GM12878 (cell line): ENCODE measurements at regions not wholly inside any gene's neighbourhood (a gene's known extent, or its start where the extent isn't known, plus 50 kb on each side); places are given as distances from the start of the nearest gene placed in this dataset.

Experiments
- ATAC-seq: fragments of 200-7000 bp; cut with Tn5 transposase; 3 replicates; pipeline ENCODE4 v1.9.1; 2020; ENCODE audit warnings: mild to moderate bottlenecking, moderate library complexity
- BruUV-seq: library from RNA; stranded (reverse); fragments of 400-500 nt; replicated peaks from 2 replicates; lab custom pipeline; 2021; lab: Mats Ljungman, UMichigan
- CTCF ChIA-PET: fragments of 300-600 bp; sonication (Branson Sonifier 250); formaldehyde crosslinking; extraction: SDS; loops from one replicate; lab custom pipeline; 2021; ENCODE audit warnings: inconsistent platforms; lab: Yijun Ruan, JAX
- POLR2A ChIA-PET: fragments of 350-600 bp; formaldehyde crosslinking; extraction: SDS; loops from one replicate; lab custom pipeline; 2021; ENCODE audit warnings: inconsistent platforms; lab: Charles Lee
- RAD21 ChIA-PET: fragments of 300-600 bp; sonication (Branson Sonifier 250); formaldehyde crosslinking; loops from one replicate; lab custom pipeline; 2023; ENCODE audit warnings: antibody characterized with exemption; ENCODE audit not compliant: unreplicated experiment; lab: Charles Lee
- SMC1A ChIA-PET: fragments of 300-600 bp; sonication (Branson Sonifier 250); formaldehyde crosslinking; loops from one replicate; lab custom pipeline; 2023; ENCODE audit not compliant: unreplicated experiment, uncharacterized antibody; lab: Charles Lee
- DNase-seq: peaks from one replicate; pipeline ENCODE4 v3.0.0-alpha.2; 2011; ENCODE audit warnings: low read depth, low spot score
- FAIRE-seq: peaks from 3 replicates; lab custom pipeline; 2011; peaks lifted over from hg19 to GRCh38; lab: Jason Lieb, UNC
- H2AFZ ChIP-seq: 2 replicates; pipeline ENCODE4 v1.6.0; 2011; ENCODE audit warnings: low read depth, low read length, control low read depth; ENCODE audit not compliant: control insufficient read depth
- H3K27ac ChIP-seq: 2 replicates; pipeline ENCODE4 v1.5.1; 2011; ENCODE audit warnings: control low read depth; ENCODE audit not compliant: control insufficient read depth, insufficient read depth
- H3K27me3 ChIP-seq, 2 experiments: replicated peaks in 1 of 2; 2 replicates each; pipeline versions ENCODE4 v1.6.0 to v1.6.1; 2011; ENCODE audit warnings: low read length in 1 of 2; ENCODE audit not compliant: control insufficient read depth in 2 of 2, insufficient read depth in 2 of 2
- H3K36me3 ChIP-seq, 2 experiments: 2 replicates each; pipeline ENCODE4 v1.5.1; 2011; ENCODE audit warnings: low read length in 1 of 2; ENCODE audit not compliant: control insufficient read depth in 2 of 2, insufficient read depth in 2 of 2
- H3K4me1 ChIP-seq: 2 replicates; pipeline ENCODE4 v1.6.1; 2011; ENCODE audit warnings: mild to moderate bottlenecking, low read length, moderate library complexity, mixed read lengths; ENCODE audit not compliant: control insufficient read depth, insufficient read depth
- H3K4me2 ChIP-seq: 2 replicates; pipeline ENCODE4 v1.6.0; 2011; ENCODE audit warnings: control low read depth; ENCODE audit not compliant: control insufficient read depth, insufficient read depth
- H3K4me3 ChIP-seq: fragments of 200-600 bp; sonication (generic); 2 replicates; pipeline ENCODE4 v1.5.1; 2016
- H3K79me2 ChIP-seq: 2 replicates; pipeline ENCODE4 v1.6.0; 2011; ENCODE audit warnings: low read length; ENCODE audit not compliant: control insufficient read depth, insufficient read depth
- H3K9ac ChIP-seq: 2 replicates; pipeline ENCODE4 v1.8.0; 2011; ENCODE audit warnings: low read length, control low read depth, mixed read lengths; ENCODE audit not compliant: control insufficient read depth, insufficient read depth
- H3K9me3 ChIP-seq: replicated peaks from 3 replicates; pipeline ENCODE4 v1.5.1; 2011; ENCODE audit warnings: mild to moderate bottlenecking, low read length; ENCODE audit not compliant: control insufficient read depth, insufficient read depth
- H4K20me1 ChIP-seq: 2 replicates; pipeline ENCODE4 v1.6.0; 2011; ENCODE audit not compliant: control insufficient read depth, insufficient read depth
- EZH2 ChIP-seq: IDR thresholded peaks from 2 replicates; pipeline ENCODE4 v1.6.1; 2012; ENCODE audit warnings: low read depth, mild to moderate bottlenecking, control low read depth, inconsistent platforms, low read length, borderline replicate concordance; ENCODE audit not compliant: control insufficient read depth
- GABPA ChIP-seq: IDR thresholded peaks from 2 replicates; pipeline ENCODE4 v1.6.1; 2014; ENCODE audit warnings: antibody characterized with exemption, low read depth, mild to moderate bottlenecking, inconsistent platforms
- KDM1A ChIP-seq: fragments of 200-600 bp; sonication (generic); IDR thresholded peaks from 2 replicates; pipeline ENCODE4 v1.6.1; 2016; ENCODE audit warnings: borderline replicate concordance
- KLF5 ChIP-seq: fragments of 450-650 bp; IDR thresholded peaks from 2 replicates; pipeline ENCODE4 v1.6.1; 2014; ENCODE audit warnings: mild to moderate bottlenecking; ENCODE audit not compliant: partially characterized antibody
- PAX8 ChIP-seq: fragments of 450-650 bp; IDR thresholded peaks from 2 replicates; pipeline ENCODE4 v1.6.1; 2017; ENCODE audit warnings: mild to moderate bottlenecking, moderate library complexity
- POLR2A ChIP-seq: IDR thresholded peaks from 2 replicates; pipeline ENCODE4 v1.6.1; 2011; ENCODE audit warnings: low read depth, mild to moderate bottlenecking, low read length
- SIN3A ChIP-seq: IDR thresholded peaks from 2 replicates; pipeline ENCODE4 v1.6.1; 2012; ENCODE audit warnings: low read depth, low read length, improper control_type of control experiment
- SPI1 ChIP-seq: IDR thresholded peaks from 2 replicates; pipeline ENCODE4 v1.6.1; 2011; ENCODE audit warnings: low read depth, mild to moderate bottlenecking, low read length, moderate library complexity, borderline replicate concordance; ENCODE audit not compliant: insufficient read depth
- WGBS: methylation state at CpG from one replicate; pipeline ENCODE4 v1.1.6; 2016; ENCODE audit warnings: low lambda C conversion rate; ENCODE audit not compliant: insufficient replicate concordance, insufficient coverage; ENCODE audit errors: missing lambda C conversion rate; 5-methylcytosine and 5-hydroxymethylcytosine counted together
- in situ Hi-C: fragments of 300-500 bp; cut with MboI; formaldehyde crosslinking; loops from 9 replicates; pipeline ENCODE4 v1.14.3; 2018; ENCODE audit warnings: mixed read lengths
- intact Hi-C: fragments of 100-400 bp; cut with micrococcal nuclease; formaldehyde crosslinking; loops from one replicate; pipeline ENCODE4 v1.14.2; 2022; ENCODE audit not compliant: unreplicated experiment
- TF ChIP-seq, protein P1 (sequence below): fragments of 450-650 bp; IDR thresholded peaks from 2 replicates; pipeline ENCODE4 v1.6.1; 2016; ENCODE audit warnings: mild to moderate bottlenecking
- TF ChIP-seq, protein P2 (sequence below): fragments of 450-650 bp; IDR thresholded peaks from 2 replicates; pipeline ENCODE4 v1.6.1; 2017; ENCODE audit warnings: low read depth, mild to moderate bottlenecking, moderate library complexity
- TF ChIP-seq, protein P3 (sequence below): fragments of 450-650 bp; conservative IDR thresholded peaks from 2 replicates; pipeline ENCODE4 v1.6.1; 2017; ENCODE audit warnings: mild to moderate bottlenecking, moderate library complexity
- TF ChIP-seq, protein P4 (sequence below): fragments of 450-650 bp; IDR thresholded peaks from 2 replicates; pipeline ENCODE4 v1.6.1; 2017; ENCODE audit warnings: mild to moderate bottlenecking, low read depth, inconsistent platforms; ENCODE audit not compliant: poor library complexity, severe bottlenecking

DNA sequence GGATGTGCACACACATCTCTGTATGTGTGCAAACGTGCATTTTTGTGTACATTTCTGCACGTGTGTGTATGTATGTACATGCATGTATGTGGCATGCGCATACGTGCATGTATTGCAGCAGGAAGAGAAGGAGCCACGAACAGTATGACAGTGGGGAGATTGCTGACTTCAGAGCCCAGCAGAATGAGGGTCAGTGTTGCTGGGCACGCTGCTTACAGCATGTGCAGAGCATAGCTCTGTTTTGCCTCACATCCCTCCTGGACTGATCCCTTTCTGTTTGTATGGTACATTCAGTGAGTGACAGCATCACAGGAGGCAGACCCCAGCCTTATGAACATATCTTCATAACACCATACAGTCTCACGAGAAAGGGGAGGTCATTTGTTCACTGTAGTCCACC is 934.0 kb upstream of the EEF2KMT start (continued):
- TF ChIP-seq, protein P1, sequence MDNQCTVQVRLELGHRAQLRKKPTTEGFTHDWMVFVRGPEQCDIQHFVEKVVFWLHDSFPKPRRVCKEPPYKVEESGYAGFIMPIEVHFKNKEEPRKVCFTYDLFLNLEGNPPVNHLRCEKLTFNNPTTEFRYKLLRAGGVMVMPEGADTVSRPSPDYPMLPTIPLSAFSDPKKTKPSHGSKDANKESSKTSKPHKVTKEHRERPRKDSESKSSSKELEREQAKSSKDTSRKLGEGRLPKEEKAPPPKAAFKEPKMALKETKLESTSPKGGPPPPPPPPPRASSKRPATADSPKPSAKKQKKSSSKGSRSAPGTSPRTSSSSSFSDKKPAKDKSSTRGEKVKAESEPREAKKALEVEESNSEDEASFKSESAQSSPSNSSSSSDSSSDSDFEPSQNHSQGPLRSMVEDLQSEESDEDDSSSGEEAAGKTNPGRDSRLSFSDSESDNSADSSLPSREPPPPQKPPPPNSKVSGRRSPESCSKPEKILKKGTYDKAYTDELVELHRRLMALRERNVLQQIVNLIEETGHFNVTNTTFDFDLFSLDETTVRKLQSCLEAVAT = no peak
- no peak for TF ChIP-seq POLR2A
- no peak for TF ChIP-seq SIN3A
- TF ChIP-seq, protein P2, sequence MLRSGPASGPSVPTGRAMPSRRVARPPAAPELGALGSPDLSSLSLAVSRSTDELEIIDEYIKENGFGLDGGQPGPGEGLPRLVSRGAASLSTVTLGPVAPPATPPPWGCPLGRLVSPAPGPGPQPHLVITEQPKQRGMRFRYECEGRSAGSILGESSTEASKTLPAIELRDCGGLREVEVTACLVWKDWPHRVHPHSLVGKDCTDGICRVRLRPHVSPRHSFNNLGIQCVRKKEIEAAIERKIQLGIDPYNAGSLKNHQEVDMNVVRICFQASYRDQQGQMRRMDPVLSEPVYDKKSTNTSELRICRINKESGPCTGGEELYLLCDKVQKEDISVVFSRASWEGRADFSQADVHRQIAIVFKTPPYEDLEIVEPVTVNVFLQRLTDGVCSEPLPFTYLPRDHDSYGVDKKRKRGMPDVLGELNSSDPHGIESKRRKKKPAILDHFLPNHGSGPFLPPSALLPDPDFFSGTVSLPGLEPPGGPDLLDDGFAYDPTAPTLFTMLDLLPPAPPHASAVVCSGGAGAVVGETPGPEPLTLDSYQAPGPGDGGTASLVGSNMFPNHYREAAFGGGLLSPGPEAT = no peak

DNA sequence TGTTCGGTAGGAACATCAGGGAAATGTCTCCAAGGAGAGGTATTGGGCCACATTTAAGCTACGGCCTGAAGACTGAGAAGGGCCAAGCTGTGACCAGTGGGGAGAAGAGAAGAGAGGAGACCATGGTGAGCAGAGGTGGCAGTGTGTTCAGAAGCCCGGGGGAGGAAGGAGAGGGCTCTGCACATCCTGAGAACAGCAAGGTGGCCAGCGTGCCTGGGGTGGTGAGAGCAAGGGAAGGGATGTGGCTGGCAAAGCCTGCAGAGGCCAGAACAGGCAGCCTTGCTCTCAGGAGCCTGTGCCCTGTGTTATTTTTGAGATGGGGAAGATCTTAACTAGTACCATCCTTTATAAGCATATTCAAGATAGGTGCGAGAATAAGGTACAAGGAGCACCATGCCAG is 933.5 kb upstream of the EEF2KMT start:
- no peak overlapping the region for H3K4me2 ChIP-seq
- H3K4me1 ChIP-seq = no peaks in the 10 kb centered on the region
- no peaks in the 10 kb centered on the region for H3K36me3 ChIP-seq
- no peak overlapping the region for H3K9ac ChIP-seq
- H3K9me3 ChIP-seq = no peaks in the 10 kb centered on the region; the same call in 2 of the 3 replicates
- CTCF ChIA-PET = no interaction called here
- no peaks in the 10 kb centered on the region for H4K20me1 ChIP-seq
- H3K27ac ChIP-seq = no peak overlapping the region
- H3K27me3 ChIP-seq = no peaks in the 10 kb centered on the region
- no peak overlapping the region for H2AFZ ChIP-seq
- POLR2A ChIA-PET = no interaction called here
- DNase-seq (no peak), ATAC-seq (no peak), FAIRE-seq (no peak)
- no TSS peak for BruUV-seq
- in situ Hi-C loops (no loop called here), intact Hi-C loops (no loop called here)
- RAD21 ChIA-PET = no interaction called here
- H3K4me3 ChIP-seq = no peak overlapping the region
- 26% methylated on average over 5 of the region's 5 CpGs for WGBS
- SMC1A ChIA-PET = no interaction called here
- H3K79me2 ChIP-seq = no peaks in the 10 kb centered on the region
- TF ChIP-seq, protein P2 = no peak
- TF ChIP-seq GABPA = no peak
- no peak for TF ChIP-seq EZH2
- TF ChIP-seq KLF5 = no peak
- no peak for TF ChIP-seq PAX8
- TF ChIP-seq SPI1 = no peak
- TF ChIP-seq, protein P3, sequence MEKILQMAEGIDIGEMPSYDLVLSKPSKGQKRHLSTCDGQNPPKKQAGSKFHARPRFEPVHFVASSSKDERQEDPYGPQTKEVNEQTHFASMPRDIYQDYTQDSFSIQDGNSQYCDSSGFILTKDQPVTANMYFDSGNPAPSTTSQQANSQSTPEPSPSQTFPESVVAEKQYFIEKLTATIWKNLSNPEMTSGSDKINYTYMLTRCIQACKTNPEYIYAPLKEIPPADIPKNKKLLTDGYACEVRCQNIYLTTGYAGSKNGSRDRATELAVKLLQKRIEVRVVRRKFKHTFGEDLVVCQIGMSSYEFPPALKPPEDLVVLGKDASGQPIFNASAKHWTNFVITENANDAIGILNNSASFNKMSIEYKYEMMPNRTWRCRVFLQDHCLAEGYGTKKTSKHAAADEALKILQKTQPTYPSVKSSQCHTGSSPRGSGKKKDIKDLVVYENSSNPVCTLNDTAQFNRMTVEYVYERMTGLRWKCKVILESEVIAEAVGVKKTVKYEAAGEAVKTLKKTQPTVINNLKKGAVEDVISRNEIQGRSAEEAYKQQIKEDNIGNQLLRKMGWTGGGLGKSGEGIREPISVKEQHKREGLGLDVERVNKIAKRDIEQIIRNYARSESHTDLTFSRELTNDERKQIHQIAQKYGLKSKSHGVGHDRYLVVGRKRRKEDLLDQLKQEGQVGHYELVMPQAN = no peak
- no peak for TF ChIP-seq KDM1A
- TF ChIP-seq, protein P4, sequence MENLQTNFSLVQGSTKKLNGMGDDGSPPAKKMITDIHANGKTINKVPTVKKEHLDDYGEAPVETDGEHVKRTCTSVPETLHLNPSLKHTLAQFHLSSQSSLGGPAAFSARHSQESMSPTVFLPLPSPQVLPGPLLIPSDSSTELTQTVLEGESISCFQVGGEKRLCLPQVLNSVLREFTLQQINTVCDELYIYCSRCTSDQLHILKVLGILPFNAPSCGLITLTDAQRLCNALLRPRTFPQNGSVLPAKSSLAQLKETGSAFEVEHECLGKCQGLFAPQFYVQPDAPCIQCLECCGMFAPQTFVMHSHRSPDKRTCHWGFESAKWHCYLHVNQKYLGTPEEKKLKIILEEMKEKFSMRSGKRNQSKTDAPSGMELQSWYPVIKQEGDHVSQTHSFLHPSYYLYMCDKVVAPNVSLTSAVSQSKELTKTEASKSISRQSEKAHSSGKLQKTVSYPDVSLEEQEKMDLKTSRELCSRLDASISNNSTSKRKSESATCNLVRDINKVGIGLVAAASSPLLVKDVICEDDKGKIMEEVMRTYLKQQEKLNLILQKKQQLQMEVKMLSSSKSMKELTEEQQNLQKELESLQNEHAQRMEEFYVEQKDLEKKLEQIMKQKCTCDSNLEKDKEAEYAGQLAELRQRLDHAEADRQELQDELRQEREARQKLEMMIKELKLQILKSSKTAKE = no peak
